Activated T-cell treated with anti-CD3 and anti-CD28 coated beads for 4 hours (primary cell): ENCODE measurements at regions not wholly inside any gene's neighbourhood (a gene's known extent, or its start where the extent isn't known, plus 50 kb on each side); places are given as distances from the start of the nearest gene placed in this dataset.

Source experiments
- DNase-seq: peaks from one replicate; pipeline ENCODE4 v3.0.0-alpha.2; 2020

- DNase-seq, result no peak
These were observed 622.0 kb downstream of the CENPC start for GRCh38 chr4:66923081-66923865.

- no peak for DNase-seq
These were observed 623.9 kb downstream of the CENPC start for GRCh38 chr4:66921433-66921832.

GRCh38 chr4:66920514-66920913, 624.8 kb downstream of the CENPC start:
- DNase-seq, result no peak

- no peak for DNase-seq
These were observed 633.4 kb downstream of the CENPC start for GRCh38 chr4:66911880-66912279.

GRCh38 chr4:66906314-66906713, 639.0 kb downstream of the CENPC start:
- no peak for DNase-seq

- no peak for DNase-seq
These were observed 645.8 kb downstream of the CENPC start for GRCh38 chr4:66899422-66900065.

GRCh38 chr4:66893807-66894206, 651.5 kb downstream of the CENPC start:
- DNase-seq, result no peak

GRCh38 chr4:66887061-66887460, 658.2 kb downstream of the CENPC start:
- no peak for DNase-seq

GRCh38 chr4:66885501-66886165, 659.7 kb downstream of the CENPC start:
- DNase-seq, result no peak

- DNase-seq, result no peak
These were observed 668.4 kb downstream of the CENPC start for GRCh38 chr4:66876946-66877345.

GRCh38 chr4:66872661-66873060, 672.6 kb downstream of the CENPC start:
- DNase-seq, result no peak

GRCh38 chr4:66863481-66863880, 681.8 kb downstream of the CENPC start:
- no peak for DNase-seq

GRCh38 chr4:66855956-66856355, 689.3 kb downstream of the CENPC start:
- no peak for DNase-seq

- DNase-seq, result no peak
These were observed 691.5 kb downstream of the CENPC start for GRCh38 chr4:66853845-66854244.

- DNase-seq, result no peak
These were observed 692.5 kb downstream of the CENPC start for GRCh38 chr4:66852843-66853242.

GRCh38 chr4:66849596-66849995, 695.7 kb downstream of the CENPC start:
- DNase-seq, result no peak

GRCh38 chr4:66842724-66843088, 702.6 kb downstream of the CENPC start:
- DNase-seq, result no peak

GRCh38 chr4:66842026-66842723, 703.1 kb downstream of the CENPC start:
- DNase-seq, result no peak

- no peak for DNase-seq
These were observed 705.1 kb downstream of the CENPC start for GRCh38 chr4:66840178-66840577.

- no peak for DNase-seq
These were observed 707.9 kb downstream of the CENPC start for GRCh38 chr4:66837279-66837922.

- DNase-seq, result no peak
These were observed 716.0 kb downstream of the CENPC start for GRCh38 chr4:66829310-66829709.

GRCh38 chr4:66820681-66821080, 724.6 kb downstream of the CENPC start:
- no peak for DNase-seq

- DNase-seq, result no peak
These were observed 731.0 kb downstream of the CENPC start for GRCh38 chr4:66814277-66814676.
